ENCODE measurements at regions not wholly inside any gene's neighbourhood (a gene's known extent, or its start where the extent isn't known, plus 50 kb on each side); places are given as distances from the start of the nearest gene placed in this dataset.

DNA sequence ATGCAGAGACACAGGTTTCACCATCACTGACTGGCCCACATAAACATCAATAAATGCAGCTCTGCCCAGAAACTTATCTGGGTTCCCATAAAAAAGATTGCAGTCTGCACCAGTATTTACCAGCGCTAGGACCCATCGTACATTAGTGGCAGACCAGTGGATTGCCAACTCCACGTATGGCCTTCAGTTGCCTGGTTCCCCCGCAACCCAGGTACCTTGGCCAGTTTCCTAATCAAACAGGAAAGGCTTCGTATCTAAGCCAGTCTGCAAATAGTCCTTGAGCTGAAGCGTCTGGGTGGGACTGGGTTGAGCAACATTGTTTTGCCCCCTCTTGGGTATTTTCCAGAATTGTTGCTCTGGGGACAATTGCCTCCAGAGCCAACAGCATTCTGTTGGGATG lies 1639.3 kb downstream of the MRPL39 start (continued):
- no peak for TF ChIP-seq ZNF184 (tag by site-specific recombination; IDR thresholded peaks at IDR 0.05)
- TF ChIP-seq, protein P1, sequence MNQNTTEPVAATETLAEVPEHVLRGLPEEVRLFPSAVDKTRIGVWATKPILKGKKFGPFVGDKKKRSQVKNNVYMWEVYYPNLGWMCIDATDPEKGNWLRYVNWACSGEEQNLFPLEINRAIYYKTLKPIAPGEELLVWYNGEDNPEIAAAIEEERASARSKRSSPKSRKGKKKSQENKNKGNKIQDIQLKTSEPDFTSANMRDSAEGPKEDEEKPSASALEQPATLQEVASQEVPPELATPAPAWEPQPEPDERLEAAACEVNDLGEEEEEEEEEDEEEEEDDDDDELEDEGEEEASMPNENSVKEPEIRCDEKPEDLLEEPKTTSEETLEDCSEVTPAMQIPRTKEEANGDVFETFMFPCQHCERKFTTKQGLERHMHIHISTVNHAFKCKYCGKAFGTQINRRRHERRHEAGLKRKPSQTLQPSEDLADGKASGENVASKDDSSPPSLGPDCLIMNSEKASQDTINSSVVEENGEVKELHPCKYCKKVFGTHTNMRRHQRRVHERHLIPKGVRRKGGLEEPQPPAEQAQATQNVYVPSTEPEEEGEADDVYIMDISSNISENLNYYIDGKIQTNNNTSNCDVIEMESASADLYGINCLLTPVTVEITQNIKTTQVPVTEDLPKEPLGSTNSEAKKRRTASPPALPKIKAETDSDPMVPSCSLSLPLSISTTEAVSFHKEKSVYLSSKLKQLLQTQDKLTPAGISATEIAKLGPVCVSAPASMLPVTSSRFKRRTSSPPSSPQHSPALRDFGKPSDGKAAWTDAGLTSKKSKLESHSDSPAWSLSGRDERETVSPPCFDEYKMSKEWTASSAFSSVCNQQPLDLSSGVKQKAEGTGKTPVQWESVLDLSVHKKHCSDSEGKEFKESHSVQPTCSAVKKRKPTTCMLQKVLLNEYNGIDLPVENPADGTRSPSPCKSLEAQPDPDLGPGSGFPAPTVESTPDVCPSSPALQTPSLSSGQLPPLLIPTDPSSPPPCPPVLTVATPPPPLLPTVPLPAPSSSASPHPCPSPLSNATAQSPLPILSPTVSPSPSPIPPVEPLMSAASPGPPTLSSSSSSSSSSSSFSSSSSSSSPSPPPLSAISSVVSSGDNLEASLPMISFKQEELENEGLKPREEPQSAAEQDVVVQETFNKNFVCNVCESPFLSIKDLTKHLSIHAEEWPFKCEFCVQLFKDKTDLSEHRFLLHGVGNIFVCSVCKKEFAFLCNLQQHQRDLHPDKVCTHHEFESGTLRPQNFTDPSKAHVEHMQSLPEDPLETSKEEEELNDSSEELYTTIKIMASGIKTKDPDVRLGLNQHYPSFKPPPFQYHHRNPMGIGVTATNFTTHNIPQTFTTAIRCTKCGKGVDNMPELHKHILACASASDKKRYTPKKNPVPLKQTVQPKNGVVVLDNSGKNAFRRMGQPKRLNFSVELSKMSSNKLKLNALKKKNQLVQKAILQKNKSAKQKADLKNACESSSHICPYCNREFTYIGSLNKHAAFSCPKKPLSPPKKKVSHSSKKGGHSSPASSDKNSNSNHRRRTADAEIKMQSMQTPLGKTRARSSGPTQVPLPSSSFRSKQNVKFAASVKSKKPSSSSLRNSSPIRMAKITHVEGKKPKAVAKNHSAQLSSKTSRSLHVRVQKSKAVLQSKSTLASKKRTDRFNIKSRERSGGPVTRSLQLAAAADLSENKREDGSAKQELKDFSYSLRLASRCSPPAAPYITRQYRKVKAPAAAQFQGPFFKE (tag by site-specific recombination; IDR thresholded peaks at IDR 0.05; ENCODE audit: borderline replicate concordance): no peak
- TF ChIP-seq, protein P2, sequence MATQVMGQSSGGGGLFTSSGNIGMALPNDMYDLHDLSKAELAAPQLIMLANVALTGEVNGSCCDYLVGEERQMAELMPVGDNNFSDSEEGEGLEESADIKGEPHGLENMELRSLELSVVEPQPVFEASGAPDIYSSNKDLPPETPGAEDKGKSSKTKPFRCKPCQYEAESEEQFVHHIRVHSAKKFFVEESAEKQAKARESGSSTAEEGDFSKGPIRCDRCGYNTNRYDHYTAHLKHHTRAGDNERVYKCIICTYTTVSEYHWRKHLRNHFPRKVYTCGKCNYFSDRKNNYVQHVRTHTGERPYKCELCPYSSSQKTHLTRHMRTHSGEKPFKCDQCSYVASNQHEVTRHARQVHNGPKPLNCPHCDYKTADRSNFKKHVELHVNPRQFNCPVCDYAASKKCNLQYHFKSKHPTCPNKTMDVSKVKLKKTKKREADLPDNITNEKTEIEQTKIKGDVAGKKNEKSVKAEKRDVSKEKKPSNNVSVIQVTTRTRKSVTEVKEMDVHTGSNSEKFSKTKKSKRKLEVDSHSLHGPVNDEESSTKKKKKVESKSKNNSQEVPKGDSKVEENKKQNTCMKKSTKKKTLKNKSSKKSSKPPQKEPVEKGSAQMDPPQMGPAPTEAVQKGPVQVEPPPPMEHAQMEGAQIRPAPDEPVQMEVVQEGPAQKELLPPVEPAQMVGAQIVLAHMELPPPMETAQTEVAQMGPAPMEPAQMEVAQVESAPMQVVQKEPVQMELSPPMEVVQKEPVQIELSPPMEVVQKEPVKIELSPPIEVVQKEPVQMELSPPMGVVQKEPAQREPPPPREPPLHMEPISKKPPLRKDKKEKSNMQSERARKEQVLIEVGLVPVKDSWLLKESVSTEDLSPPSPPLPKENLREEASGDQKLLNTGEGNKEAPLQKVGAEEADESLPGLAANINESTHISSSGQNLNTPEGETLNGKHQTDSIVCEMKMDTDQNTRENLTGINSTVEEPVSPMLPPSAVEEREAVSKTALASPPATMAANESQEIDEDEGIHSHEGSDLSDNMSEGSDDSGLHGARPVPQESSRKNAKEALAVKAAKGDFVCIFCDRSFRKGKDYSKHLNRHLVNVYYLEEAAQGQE (tag by site-specific recombination; IDR thresholded peaks at IDR 0.05): no peak
- TF ChIP-seq, protein P3, sequence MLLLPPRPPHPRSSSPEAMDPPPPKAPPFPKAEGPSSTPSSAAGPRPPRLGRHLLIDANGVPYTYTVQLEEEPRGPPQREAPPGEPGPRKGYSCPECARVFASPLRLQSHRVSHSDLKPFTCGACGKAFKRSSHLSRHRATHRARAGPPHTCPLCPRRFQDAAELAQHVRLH (tag by site-specific recombination; IDR thresholded peaks at IDR 0.05): no peak
- no peak for TF ChIP-seq ZNF596 (tag by site-specific recombination; IDR thresholded peaks at IDR 0.05)
- TF ChIP-seq, protein P4, sequence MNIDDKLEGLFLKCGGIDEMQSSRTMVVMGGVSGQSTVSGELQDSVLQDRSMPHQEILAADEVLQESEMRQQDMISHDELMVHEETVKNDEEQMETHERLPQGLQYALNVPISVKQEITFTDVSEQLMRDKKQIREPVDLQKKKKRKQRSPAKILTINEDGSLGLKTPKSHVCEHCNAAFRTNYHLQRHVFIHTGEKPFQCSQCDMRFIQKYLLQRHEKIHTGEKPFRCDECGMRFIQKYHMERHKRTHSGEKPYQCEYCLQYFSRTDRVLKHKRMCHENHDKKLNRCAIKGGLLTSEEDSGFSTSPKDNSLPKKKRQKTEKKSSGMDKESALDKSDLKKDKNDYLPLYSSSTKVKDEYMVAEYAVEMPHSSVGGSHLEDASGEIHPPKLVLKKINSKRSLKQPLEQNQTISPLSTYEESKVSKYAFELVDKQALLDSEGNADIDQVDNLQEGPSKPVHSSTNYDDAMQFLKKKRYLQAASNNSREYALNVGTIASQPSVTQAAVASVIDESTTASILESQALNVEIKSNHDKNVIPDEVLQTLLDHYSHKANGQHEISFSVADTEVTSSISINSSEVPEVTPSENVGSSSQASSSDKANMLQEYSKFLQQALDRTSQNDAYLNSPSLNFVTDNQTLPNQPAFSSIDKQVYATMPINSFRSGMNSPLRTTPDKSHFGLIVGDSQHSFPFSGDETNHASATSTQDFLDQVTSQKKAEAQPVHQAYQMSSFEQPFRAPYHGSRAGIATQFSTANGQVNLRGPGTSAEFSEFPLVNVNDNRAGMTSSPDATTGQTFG (tag by site-specific recombination; IDR thresholded peaks at IDR 0.05; ENCODE audit: borderline replicate concordance): no peak
- TF ChIP-seq HOXD13 (CRISPR knock-in tag; IDR thresholded peaks at IDR 0.05; ENCODE audit: borderline replicate concordance): no peak
- no peak for TF ChIP-seq ZNF623 (tag by site-specific recombination; IDR thresholded peaks at IDR 0.05)
- TF ChIP-seq ZNF777 (tag by site-specific recombination; IDR thresholded peaks at IDR 0.05; ENCODE audit: borderline replicate concordance): no peak

DNA sequence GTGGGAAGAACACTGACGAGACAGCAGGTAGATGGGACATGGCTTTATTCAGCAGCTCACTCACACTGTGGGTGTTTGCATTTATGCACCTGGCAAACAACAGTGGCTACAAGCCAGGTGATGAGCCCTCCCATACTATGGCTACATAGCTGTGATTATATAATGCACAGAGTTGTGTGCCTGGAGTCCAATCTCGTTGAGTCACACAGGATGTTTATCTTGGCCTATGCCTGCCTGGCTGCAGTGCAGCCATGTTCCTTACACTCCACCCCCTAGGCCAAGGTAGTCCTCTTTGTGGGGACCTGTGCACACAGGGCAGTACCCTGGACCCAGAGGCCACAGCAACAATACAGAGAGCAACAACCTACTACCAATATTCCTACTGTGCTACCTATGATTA lies 1643.8 kb downstream of the MRPL39 start:
- no peaks in the 10 kb centered on the region for H3K9me3 ChIP-seq (ENCODE audit: control insufficient read depth, insufficient read depth, low read depth, low read length)
- H3K36me3 ChIP-seq (ENCODE audit: control insufficient read depth in 2 of 2, insufficient read depth in 1 of 2, low read length in 2 of 2): no peaks in the 10 kb centered on the region
- TF ChIP-seq, protein P2 (tag by site-specific recombination; IDR thresholded peaks at IDR 0.05): no peak
- TF ChIP-seq ZNF530 (tag by site-specific recombination; IDR thresholded peaks at IDR 0.05; ENCODE audit: low read depth) (no peak), PRDM1 (tag by site-specific recombination; IDR thresholded peaks at IDR 0.05) (no peak), YY2 (tag by site-specific recombination; IDR thresholded peaks at IDR 0.05) (no peak), ZNF830 (tag by site-specific recombination; IDR thresholded peaks at IDR 0.05; ENCODE audit: low read depth) (no peak), ZNF768 (tag by site-specific recombination; IDR thresholded peaks at IDR 0.05) (no peak), YY1 (tag by site-specific recombination; IDR thresholded peaks at IDR 0.05) (no peak), ZNF76 (tag by site-specific recombination; IDR thresholded peaks at IDR 0.05; ENCODE audit: borderline replicate concordance, low read depth) (no peak), ZNF341 (tag by site-specific recombination; IDR thresholded peaks at IDR 0.05; ENCODE audit: low read depth) (no peak), HOXD13 (CRISPR knock-in tag; IDR thresholded peaks at IDR 0.05; ENCODE audit: borderline replicate concordance) (no peak)
- TF ChIP-seq, protein P5, sequence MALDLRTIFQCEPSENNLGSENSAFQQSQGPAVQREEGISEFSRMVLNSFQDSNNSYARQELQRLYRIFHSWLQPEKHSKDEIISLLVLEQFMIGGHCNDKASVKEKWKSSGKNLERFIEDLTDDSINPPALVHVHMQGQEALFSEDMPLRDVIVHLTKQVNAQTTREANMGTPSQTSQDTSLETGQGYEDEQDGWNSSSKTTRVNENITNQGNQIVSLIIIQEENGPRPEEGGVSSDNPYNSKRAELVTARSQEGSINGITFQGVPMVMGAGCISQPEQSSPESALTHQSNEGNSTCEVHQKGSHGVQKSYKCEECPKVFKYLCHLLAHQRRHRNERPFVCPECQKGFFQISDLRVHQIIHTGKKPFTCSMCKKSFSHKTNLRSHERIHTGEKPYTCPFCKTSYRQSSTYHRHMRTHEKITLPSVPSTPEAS (tag by site-specific recombination; IDR thresholded peaks at IDR 0.05): no peak

More for the DNA sequence above, 1643.8 kb downstream of the MRPL39 start:
- POLR2A ChIA-PET: no interaction called here
- H3K4me1 ChIP-seq (ENCODE audit: control insufficient read depth, insufficient read depth, low read length): no peaks in the 10 kb centered on the region
- no peak overlapping the region for H3K27ac ChIP-seq (ENCODE audit: extremely low read depth, low read depth, low read length)
- CTCF ChIA-PET: no interaction called here
- no peak overlapping the region for H3K4me3 ChIP-seq (ENCODE audit: low read depth, low read length)

Data from HEK293 (cell line).